Inflammatory macrophage (primary cell): ENCODE measurements at regions not wholly inside any gene's neighbourhood (a gene's known extent, or its start where the extent isn't known, plus 50 kb on each side); places are given as distances from the start of the nearest gene placed in this dataset.

Experiments
- DNase-seq, 2 donors: peaks; one replicate each; pipeline ENCODE4 v3.0.0-alpha.2; 2020 to 2022

- DNase-seq: no peak
Observed at GRCh38 chr15:61798631-61799030, 261.6 kb downstream of the VPS13C start.

GRCh38 chr15:61796056-61796455 is 264.2 kb downstream of the VPS13C start:
- DNase-seq: no peak

- DNase-seq: no peak
Observed at GRCh38 chr15:61794881-61795280, 265.4 kb downstream of the VPS13C start.

DNA sequence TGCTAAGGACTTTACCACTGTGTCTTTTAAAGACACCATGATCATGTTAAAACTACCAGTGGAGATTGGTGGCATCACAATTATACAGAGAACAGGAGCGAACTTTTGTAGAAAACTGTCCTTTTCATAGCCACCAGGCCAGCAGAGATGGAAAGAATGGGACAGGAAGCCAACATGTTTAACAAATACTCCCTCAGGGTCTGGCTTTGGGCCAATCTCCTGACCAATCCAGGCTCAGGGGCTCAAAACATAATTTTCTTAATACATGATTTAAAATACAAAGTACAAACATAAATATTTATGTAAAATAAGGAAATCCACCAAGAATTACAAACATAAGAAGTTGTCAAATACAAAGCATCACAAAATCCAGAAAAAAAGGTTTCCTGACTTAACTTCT is 266.0 kb downstream of the VPS13C start:
- no peak for DNase-seq

- DNase-seq: no peak
Observed at GRCh38 chr15:61784734-61785133, 275.5 kb downstream of the VPS13C start.

DNA sequence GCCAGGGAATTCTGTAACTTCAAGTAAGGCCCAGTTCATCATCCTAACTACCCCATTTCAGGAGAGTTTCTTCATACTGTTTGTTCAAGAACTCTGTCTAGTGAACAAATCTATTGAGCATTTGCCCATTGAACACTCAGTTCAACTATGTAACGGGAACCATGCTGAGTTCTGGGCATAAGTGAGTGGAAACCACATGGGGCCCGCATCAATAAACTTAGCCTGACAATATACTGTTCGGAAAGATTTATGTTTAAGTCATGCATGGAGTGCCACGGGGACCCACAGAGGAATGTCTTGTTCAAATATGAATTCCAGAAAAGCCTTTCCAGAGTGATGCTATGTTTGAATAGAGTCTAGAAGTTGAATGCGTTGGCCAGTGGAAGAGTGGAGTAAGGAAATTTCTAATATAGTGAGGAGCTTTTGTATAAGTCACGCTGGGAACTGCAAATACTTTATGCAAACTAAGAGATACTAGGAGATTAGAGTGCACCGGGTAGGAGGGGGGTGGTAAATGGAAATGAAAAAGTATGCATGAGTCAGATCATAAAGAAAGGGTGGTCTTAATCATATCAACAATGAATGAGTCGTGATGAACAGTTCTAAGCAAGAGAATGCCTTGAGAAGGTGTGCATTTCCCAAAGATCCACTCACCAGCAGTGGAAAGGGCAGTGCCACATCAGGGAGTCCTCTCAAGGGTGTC is 279.8 kb downstream of the VPS13C start:
- DNase-seq: no peak

DNA sequence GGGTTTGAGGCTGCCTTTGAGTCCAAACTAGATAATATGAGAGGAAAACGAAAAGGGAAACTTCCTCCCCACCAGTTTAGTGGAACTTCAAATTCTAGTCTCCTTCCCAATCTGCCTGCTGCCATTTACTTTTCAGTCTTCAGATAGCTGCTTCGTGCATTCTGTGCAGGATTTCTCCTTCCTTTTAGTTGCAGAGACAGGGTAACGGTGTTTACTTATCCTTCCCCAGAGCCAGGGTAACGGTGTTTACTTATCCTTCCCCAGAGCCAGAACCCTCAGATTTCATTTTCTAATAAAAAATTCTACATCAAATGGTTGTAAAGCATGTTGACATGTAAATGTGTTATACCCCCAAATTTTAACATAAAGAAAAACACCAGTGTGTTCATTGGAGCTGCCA is 282.6 kb downstream of the VPS13C start:
- DNase-seq: no peak

DNA sequence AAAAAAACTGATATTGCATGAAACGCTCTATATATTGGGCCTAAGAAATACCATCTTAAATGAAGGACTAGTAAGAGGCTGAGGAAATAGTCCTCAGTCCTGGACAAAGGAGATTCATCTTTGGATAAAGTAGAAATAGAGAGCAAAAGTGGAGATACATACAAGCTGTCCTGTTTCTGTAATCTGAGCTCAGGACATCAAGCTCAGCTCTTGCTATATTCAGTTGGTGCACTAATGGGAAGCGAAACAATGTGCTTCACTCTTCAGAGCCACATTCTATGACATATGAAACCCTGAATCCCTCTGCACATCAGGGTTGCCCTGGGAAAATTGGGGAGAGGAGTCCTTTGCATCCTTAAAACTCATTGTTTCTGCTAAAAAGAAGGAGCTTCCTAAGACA is 290.7 kb downstream of the VPS13C start:
- DNase-seq: no peak

- no peak for DNase-seq
Observed at GRCh38 chr15:61768131-61768530, 292.1 kb downstream of the VPS13C start.

DNA sequence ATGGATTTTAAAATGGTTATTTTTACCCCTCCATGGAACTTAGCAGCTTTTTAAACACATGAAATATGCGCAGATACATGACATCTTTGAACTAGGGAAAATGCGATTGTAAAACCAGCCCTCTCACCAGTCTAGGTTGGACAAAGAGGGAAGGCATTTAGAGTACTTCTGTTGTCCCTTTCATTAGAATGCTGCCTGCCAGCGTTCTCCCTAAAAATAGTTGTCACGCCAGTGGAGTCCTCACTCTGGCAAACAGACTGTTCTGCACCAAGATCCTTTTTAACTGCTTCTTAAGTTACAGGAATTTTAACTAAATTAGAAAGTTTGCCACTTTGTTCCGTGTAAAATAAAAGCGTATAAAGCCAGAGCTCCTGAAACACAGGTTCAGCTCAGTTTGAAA is 295.3 kb downstream of the VPS13C start:
- no peak for DNase-seq

- DNase-seq: no peak
Observed at GRCh38 chr15:61764141-61764540, 296.1 kb downstream of the VPS13C start.

DNA sequence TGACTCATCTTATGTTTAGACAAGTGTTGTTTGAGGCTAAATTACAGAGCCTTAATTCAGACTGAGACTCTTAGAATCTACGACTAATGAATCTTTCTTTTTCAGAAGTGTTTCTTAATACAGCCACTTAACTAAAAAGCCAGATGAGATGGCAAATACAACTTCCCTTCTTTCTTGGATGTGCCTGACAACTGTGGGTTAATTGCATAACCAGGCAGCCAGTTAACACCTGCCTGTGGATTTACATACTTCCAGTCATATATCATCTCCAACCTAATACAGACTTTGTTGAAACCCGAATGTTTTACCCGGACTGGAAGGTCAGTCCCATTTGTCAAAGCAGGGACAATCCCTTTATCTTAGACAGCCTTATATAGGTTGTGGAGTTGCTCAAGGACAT is 297.6 kb downstream of the VPS13C start:
- no peak for DNase-seq

- DNase-seq: no peak
Observed at GRCh38 chr15:61759639-61760038, 300.6 kb downstream of the VPS13C start.

- no peak for DNase-seq
Observed at GRCh38 chr15:61756071-61756820, 304.0 kb downstream of the VPS13C start.

DNA sequence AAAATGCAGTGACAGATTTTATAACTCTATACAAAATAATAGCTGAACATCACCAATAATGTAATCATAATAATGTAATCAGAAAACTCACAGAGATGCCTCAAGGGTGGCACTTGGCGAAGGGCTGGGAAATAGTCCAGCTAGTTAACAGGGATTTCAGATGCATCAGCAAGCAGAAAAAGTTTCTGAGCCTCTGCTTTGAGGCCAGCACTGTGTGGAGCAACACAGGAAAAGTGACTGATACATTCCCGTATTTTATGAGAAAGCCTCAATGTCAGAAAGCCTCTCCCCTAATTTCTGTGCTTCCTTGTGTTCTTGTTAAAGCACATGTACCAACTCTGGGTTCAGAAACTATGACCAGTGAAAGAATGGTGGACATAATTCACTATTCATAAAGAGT is 304.8 kb downstream of the VPS13C start:
- no peak for DNase-seq

- no peak for DNase-seq
Observed at GRCh38 chr15:61753018-61753710, 307.1 kb downstream of the VPS13C start.

DNA sequence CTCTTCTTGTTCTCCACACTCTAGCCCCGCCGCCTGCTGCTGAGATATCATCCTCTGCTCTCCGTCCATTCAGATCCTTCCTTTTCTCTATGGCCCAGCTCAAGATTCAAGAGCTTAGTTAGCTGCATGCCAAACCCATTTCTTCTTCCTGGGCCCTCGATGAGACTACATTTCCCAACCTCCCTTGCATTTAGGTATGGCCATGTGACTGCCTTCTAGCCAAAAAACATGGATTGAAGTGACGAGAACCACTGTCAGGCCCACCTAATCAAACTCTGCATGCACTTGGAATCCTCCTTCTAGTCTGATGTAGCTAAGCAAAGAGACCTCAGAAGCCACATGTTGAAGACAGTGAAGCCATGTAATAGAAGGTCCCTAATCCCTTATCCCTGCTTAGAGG is 308.2 kb downstream of the VPS13C start:
- DNase-seq: no peak

GRCh38 chr15:61750271-61751084 is 309.8 kb downstream of the VPS13C start:
- no peak for DNase-seq

- DNase-seq: no peak
Observed at GRCh38 chr15:61749169-61749568, 311.1 kb downstream of the VPS13C start.

DNA sequence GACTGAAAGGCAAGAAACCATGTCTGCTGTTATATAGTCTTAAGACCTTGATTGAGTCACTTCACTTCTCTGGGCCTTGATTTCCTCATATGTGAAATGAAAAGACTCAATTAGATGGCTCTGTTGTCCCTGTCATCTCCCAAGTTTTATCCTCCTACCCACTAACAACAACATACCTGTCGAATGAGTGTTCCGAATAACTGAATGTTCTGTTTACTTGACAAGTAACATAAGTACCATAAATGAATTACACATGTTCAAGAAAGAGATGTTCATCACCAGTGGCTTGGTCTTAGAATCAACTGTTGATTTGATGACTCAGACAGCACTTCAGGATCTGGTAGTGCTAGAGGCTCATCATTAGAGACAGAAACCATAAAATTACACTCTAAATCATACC is 311.7 kb downstream of the VPS13C start:
- no peak for DNase-seq

- no peak for DNase-seq
Observed at GRCh38 chr15:61746589-61746988, 313.7 kb downstream of the VPS13C start.

DNA sequence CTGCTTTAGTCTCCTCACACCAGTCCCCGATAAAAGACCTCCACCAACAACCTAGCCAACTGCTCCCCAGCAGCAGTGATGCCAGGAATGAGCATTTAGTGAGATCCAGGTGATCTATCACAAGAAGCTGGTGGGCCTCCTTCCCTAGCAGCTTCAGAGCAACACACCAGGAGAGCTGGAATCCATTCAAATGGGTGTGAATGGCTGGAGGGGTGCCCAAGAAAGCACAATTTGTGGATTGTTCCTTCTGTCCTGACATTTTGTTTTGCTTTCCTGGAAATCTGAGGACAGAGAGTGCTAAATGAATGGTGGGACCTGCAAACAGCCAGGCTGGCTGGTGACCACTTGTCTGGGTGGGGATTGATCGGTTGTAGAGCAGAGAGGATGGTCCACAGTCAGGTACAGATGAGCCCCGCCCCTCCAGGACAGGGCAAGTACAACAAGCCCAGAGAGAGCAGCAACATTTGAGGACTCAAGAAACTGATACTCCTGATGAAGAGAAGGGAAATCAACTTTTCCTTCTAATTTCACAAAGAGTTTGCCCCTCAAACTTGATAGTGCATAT is 316.8 kb downstream of the VPS13C start:
- DNase-seq: no peak

- no peak for DNase-seq
Observed at GRCh38 chr15:61742591-61742990, 317.7 kb downstream of the VPS13C start.
